HepG2 (cell line): ENCODE measurements at regions not wholly inside any gene's neighbourhood (a gene's known extent, or its start where the extent isn't known, plus 50 kb on each side); places are given as distances from the start of the nearest gene placed in this dataset.

ENCODE experiments used
- ATAC-seq: fragments of 200-7000 bp; cut with Tn5 transposase; 3 replicates; pipeline ENCODE4 v1.9.1; 2020; ENCODE audit warnings: mild to moderate bottlenecking, moderate library complexity
- BruUV-seq: library from RNA; stranded (reverse); fragments of 400-500 nt; replicated peaks from 2 replicates; lab custom pipeline; 2021; lab: Mats Ljungman, UMichigan
- CTCF ChIA-PET: fragments of 300-600 bp; formaldehyde crosslinking; extraction: SDS; loops from one replicate; lab custom pipeline; 2021; ENCODE audit warnings: low total read pairs, inconsistent platforms, low intra/inter-chr PET ratio; lab: Yijun Ruan, JAX
- POLR2A ChIA-PET: fragments of 350-600 bp; sonication (Branson Sonifier 250); formaldehyde crosslinking; loops from one replicate; lab custom pipeline; 2020; ENCODE audit warnings: antibody characterized with exemption, inconsistent platforms; lab: Yijun Ruan, JAX
- DNase-seq: peaks from one replicate; pipeline ENCODE4 v3.0.0-alpha.2; 2015; ENCODE audit warnings: low spot score
- FAIRE-seq: peaks from 3 replicates; lab custom pipeline; 2011; peaks lifted over from hg19 to GRCh38; lab: Jason Lieb, UNC
- H2AFZ ChIP-seq: one replicate; pipeline ENCODE4 v1.6.1; 2011; ENCODE audit warnings: low read length, inconsistent platforms
- H3K27ac ChIP-seq: fragments of 300-600 bp; 3 replicates; pipeline ENCODE4 v1.8.0; 2011; ENCODE audit warnings: mixed run types, mild to moderate bottlenecking, mixed read lengths, low read length, inconsistent platforms; ENCODE audit not compliant: insufficient read depth; ENCODE audit errors: extremely low read length
- H3K27me3 ChIP-seq, 2 experiments: fragments of 200-600 bp in 1 of 2; 2 replicates in 1 of 2; 3 replicates in 1 of 2; pipeline versions ENCODE4 v1.6.0 to v1.8.0; 2011; ENCODE audit warnings: low read length in 2 of 2, mild to moderate bottlenecking in 2 of 2, moderate library complexity in 2 of 2, inconsistent platforms in 1 of 2; ENCODE audit not compliant: insufficient read depth in 2 of 2, control insufficient read depth in 1 of 2
- H3K36me3 ChIP-seq, 2 experiments: fragments of 200-600 bp in 1 of 2; replicated peaks in 1 of 2; 2 replicates in 1 of 2; 3 replicates in 1 of 2; pipeline versions ENCODE4 v1.5.1 to v1.8.0; 2011; ENCODE audit warnings: low read length in 2 of 2, inconsistent platforms in 1 of 2; ENCODE audit not compliant: insufficient read depth in 2 of 2, control insufficient read depth in 1 of 2
- H3K4me1 ChIP-seq: 2 replicates; pipeline ENCODE4 v1.5.1; 2012; ENCODE audit warnings: low read length, inconsistent platforms; ENCODE audit not compliant: insufficient read depth
- H3K4me2 ChIP-seq: 2 replicates; pipeline ENCODE4 v1.6.0; 2011; ENCODE audit warnings: low read depth, low read length, inconsistent platforms
- H3K4me3 ChIP-seq, 3 experiments: fragments of 200-600 bp in 1 of 3; sonication (generic), shearing (Covaris generic) in 1 of 3; replicated peaks in 1 of 3; 2 replicates each; pipeline ENCODE4 v1.5.1; 2011 to 2016; ENCODE audit warnings: low read length in 3 of 3, inconsistent platforms in 2 of 3, low read depth in 2 of 3, mild to moderate bottlenecking in 2 of 3, control low read depth in 1 of 3, mixed read lengths in 1 of 3; ENCODE audit not compliant: insufficient read depth in 1 of 3
- H3K79me2 ChIP-seq: one replicate; pipeline ENCODE4 v1.6.1; 2011; ENCODE audit warnings: low read length, inconsistent platforms; ENCODE audit not compliant: insufficient read depth
- H3K9ac ChIP-seq: 2 replicates; pipeline ENCODE4 v1.6.0; 2011; ENCODE audit warnings: mild to moderate bottlenecking, low read depth, low read length, inconsistent platforms; ENCODE audit not compliant: insufficient read depth
- H3K9me3 ChIP-seq: 2 replicates; pipeline ENCODE4 v1.5.1; 2012; ENCODE audit warnings: mild to moderate bottlenecking, low read length
- H4K20me1 ChIP-seq: 2 replicates; pipeline ENCODE4 v1.6.0; 2011; ENCODE audit warnings: inconsistent platforms, mild to moderate bottlenecking, low read length, moderate library complexity; ENCODE audit not compliant: insufficient read depth
- ADNP ChIP-seq: sonication (generic); formaldehyde crosslinking; IDR thresholded peaks from 2 replicates; pipeline ENCODE4 v1.4.0; 2020; ENCODE audit warnings: missing genetic modification reagents
- BCL3 ChIP-seq: sonication (generic); formaldehyde crosslinking; IDR thresholded peaks from 2 replicates; pipeline ENCODE4 v1.5.1; 2020; ENCODE audit warnings: mild to moderate bottlenecking, missing genetic modification reagents, moderate library complexity
- FOXO4 ChIP-seq: sonication (generic); formaldehyde crosslinking; conservative IDR thresholded peaks from 2 replicates; pipeline ENCODE4 v1.8.1; 2023; ENCODE audit warnings: missing genetic modification reagents
- HMG20A ChIP-seq: IDR thresholded peaks from 2 replicates; pipeline ENCODE4 v1.6.1; 2016; ENCODE audit warnings: borderline replicate concordance
- HNRNPLL ChIP-seq: fragments of 200-400 bp; formaldehyde crosslinking; IDR thresholded peaks from 2 replicates; pipeline ENCODE4 v1.6.1; 2017; ENCODE audit warnings: mild to moderate bottlenecking, low read depth, low read length; ENCODE audit not compliant: poor library complexity, severe bottlenecking
- NCOA1 ChIP-seq: sonication (generic); formaldehyde crosslinking; IDR thresholded peaks from 2 replicates; pipeline ENCODE4 v1.9.0; 2021; ENCODE audit warnings: missing genetic modification reagents
- NR2F1 ChIP-seq, 2 experiments: fragments of 450-650 bp in 1 of 2; formaldehyde crosslinking in 1 of 2; IDR thresholded peaks; 2 replicates each; pipeline versions ENCODE4 v1.5.0 to v1.6.1; 2016 to 2020; ENCODE audit warnings: mild to moderate bottlenecking in 1 of 2, missing compliant biosample characterization in 1 of 2, missing genetic modification reagents in 1 of 2, moderate library complexity in 1 of 2
- SMAD9 ChIP-seq: sonication (generic); formaldehyde crosslinking; IDR thresholded peaks from 2 replicates; pipeline ENCODE4 v1.5.1; 2020; ENCODE audit warnings: mild to moderate bottlenecking, missing genetic modification reagents
- THYN1 ChIP-seq: sonication (generic); formaldehyde crosslinking; IDR thresholded peaks from 2 replicates; pipeline ENCODE4 v1.8.1; 2023; ENCODE audit warnings: low read depth, mild to moderate bottlenecking, moderate library complexity, missing genetic modification reagents, borderline replicate concordance
- TRAFD1 ChIP-seq: sonication (generic); formaldehyde crosslinking; IDR thresholded peaks from 2 replicates; pipeline ENCODE4 v1.5.1; 2020; ENCODE audit warnings: missing genetic modification reagents, mild to moderate bottlenecking, borderline replicate concordance
- ZNF564 ChIP-seq: sonication (generic); formaldehyde crosslinking; IDR thresholded peaks from 2 replicates; pipeline ENCODE4 v1.8.1; 2023; ENCODE audit warnings: mild to moderate bottlenecking, missing genetic modification reagents
- ZXDC ChIP-seq: sonication (generic); formaldehyde crosslinking; IDR thresholded peaks from 2 replicates; pipeline ENCODE4 v1.5.0; 2020; ENCODE audit warnings: mild to moderate bottlenecking, missing genetic modification reagents
- WGBS: methylation state at CpG from one replicate; pipeline ENCODE4 v1.1.6; 2017; ENCODE audit warnings: low lambda C conversion rate; 5-methylcytosine and 5-hydroxymethylcytosine counted together
- in situ Hi-C: cut with HindIII; loops from 2 replicates; pipeline ENCODE4 v1.10.0; 2017; ENCODE audit warnings: low pct_unique_long_range_greater_than_20kb; ENCODE audit not compliant: extremely low pct_ligation_motif_present
- intact Hi-C: fragments of 100-400 bp; cut with micrococcal nuclease; formaldehyde crosslinking; loops from one replicate; pipeline ENCODE4 v1.10.0; 2022; ENCODE audit not compliant: unreplicated experiment

GRCh38 chr11:19578871-19579270, 133.8 kb upstream of the NAV2 start (continued):
- TF ChIP-seq TRAFD1 (CRISPR knock-in tag): no peak

- ATAC-seq: no peak
- Histone ChIP-seq H3K27ac (no peak overlapping the region), H3K4me3 (no peak overlapping the region), H2AFZ (no peak overlapping the region), H3K79me2 (no peaks in the 10 kb centered on the region), H3K27me3 (peaks cover 1 to 4% of the 10 kb centered on the region in 2 experiments; a peak in 1 of 5 replicates), H3K9ac (no peak overlapping the region), H4K20me1 (no peaks in the 10 kb centered on the region), H3K4me2 (no peak overlapping the region), H3K9me3 (no peaks in the 10 kb centered on the region), H3K4me1 (no peaks in the 10 kb centered on the region), H3K36me3 (no peaks in the 10 kb centered on the region)
- POLR2A ChIA-PET: no interaction called here
- no peak for DNase-seq
- no TSS peak for BruUV-seq
- WGBS: 39% methylated on average over 9 of the region's 9 CpGs
- no peak for FAIRE-seq
- TF ChIP-seq SMAD9: no peak
- no peak for TF ChIP-seq BCL3 (CRISPR knock-in tag)
- TF ChIP-seq NCOA1: no peak
- no peak for TF ChIP-seq THYN1 (CRISPR knock-in tag)
- no peak for TF ChIP-seq HNRNPLL
- no peak for TF ChIP-seq HMG20A (CRISPR knock-in tag)
- TF ChIP-seq FOXO4: no peak
- no peak for TF ChIP-seq ZNF564 (CRISPR knock-in tag)
- no peak for TF ChIP-seq ZXDC (CRISPR knock-in tag)
- TF ChIP-seq NR2F1 (CRISPR knock-in tag; IDR thresholded peaks at IDR 0.05): no peak
- no peak for TF ChIP-seq ADNP (CRISPR knock-in tag)
- in situ Hi-C loops (no loop called here), intact Hi-C loops (no loop called here)
- CTCF ChIA-PET: no interaction called here
These were observed 134.5 kb upstream of the NAV2 start for GRCh38 chr11:19577976-19578619.
